ENCODE measurements at regions not wholly inside any gene's neighbourhood (a gene's known extent, or its start where the extent isn't known, plus 50 kb on each side); places are given as distances from the start of the nearest gene placed in this dataset.

DNA sequence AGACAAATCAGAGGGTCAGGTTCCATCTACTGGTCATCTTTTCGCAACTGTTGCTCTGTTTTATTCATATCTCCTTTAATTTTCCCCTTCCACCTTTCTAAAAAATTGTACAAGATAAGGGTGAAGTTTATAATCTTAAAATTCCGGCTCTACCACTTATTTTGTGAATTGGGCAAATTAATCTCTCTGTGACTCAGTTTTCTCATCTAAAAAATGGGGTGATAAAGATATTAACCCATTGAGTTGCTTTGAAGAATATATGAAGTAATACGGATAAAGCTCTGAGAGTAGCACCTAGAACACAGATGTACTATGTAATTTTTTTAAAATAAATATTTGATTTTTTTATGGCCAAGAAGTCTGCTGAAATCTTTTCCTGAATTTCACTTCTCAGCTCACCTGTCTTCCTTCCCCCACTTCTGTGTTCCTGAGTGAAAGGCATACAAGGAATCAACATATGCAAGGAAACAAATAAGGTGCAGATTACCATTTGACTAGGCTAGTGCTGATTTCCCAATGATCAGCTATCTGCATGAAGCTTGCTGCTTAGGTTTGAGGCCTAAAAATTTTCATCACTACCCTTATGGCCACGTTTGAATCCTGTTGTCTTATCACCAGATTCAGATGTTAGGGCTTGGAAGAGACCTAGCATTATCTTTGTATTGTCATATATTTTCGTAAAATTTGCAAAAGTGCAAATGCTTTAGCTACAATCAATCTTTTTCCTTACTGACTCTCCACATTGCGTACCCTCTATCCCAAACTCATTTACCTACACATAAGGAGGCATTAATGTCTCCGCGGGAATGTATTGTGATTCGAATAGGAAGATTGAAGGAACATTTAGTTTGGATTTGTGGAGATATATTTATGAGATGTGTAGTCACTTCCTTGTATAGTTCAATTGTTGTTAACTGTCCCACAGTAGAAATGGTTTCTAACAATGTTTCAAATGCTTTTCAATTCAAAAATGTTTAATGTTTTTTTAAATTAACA lies 718.3 kb upstream of the PTBP2 start:
- no peak for DNase-seq

DNA sequence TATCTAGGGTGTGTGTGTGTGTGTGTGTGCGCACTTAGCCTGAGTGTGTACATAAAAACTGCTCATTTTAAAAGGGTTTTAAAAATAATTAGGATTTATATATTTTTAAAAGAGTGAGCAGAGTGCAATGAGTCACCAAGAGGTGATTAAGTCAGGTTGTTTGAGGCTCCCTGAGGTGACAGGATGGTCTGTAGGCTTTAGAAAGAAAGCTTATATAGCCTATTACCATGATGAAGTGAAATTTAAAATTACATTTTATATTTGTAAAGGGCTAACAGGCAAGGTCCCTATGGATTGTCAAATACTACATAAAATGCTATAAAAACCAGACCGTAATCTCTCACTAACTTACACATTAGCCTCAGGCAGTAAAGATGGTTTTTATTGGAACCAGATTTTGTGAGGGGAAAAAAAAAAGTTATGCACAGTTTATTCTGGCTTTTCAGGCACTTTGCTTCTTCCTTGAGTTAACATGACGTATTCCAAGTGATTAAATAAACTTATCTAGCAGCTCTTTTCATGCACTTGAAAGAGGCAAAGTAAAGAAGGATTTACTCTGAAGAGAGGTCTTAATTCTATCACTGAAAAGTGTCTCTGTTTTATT lies 711.7 kb upstream of the PTBP2 start:
- DNase-seq, result no peak

DNA sequence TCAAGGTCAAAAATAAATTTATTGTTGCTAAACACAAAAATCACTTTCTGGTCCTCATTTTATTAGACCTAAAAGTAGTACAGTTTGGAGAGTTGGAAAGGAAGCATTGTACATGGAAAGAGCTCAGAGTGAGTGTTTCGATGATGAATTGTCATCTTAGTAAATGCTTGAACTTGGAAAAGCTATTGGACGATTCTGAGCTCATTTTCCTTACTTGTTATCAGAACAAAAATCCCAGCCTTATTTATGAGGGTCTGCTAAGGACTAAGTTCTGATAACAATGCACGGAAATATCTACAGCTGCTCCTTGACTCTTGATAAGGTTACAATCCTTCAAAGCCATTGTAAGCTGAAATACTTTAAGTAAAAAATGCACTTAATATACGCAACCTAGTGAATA lies 710.0 kb upstream of the PTBP2 start:
- no peak for DNase-seq

DNA sequence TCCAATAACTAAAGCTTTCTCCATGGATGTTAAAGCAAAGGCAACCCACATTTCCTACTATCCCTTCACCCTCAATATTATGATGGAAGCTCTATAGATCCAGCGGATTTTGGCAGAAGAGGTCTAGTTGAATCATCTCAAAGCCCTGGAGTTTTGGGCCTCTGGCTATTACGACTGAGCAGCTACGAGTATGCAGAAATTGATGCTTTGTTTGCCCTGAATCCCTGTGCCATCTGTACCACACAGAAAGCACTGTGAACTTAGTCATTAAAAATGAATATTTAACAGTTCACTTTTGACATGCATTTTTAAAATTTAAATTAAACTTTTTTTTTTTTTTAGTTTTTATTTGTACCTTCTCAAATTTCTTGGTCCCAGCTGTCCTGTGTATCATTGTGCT lies 705.4 kb upstream of the PTBP2 start:
- DNase-seq, result no peak

DNA sequence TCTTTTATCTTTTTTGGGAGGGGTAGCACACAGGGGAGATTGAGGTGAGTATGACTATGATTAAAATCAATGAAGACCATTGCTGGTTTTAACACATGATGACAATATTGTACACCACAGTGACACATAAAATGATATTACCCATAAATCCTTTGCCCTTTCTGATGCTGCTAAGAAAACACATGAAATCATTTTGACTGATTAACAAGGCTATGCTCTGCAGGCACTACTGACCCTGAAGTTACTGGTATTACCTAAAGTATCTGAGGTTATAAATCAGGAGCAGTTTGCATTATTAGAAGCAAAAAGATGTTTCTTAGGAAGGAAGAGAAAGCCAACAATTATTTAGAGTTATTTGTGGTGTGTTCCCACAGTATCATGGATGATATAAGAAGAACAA lies 701.2 kb upstream of the PTBP2 start:
- no peak for DNase-seq

DNA sequence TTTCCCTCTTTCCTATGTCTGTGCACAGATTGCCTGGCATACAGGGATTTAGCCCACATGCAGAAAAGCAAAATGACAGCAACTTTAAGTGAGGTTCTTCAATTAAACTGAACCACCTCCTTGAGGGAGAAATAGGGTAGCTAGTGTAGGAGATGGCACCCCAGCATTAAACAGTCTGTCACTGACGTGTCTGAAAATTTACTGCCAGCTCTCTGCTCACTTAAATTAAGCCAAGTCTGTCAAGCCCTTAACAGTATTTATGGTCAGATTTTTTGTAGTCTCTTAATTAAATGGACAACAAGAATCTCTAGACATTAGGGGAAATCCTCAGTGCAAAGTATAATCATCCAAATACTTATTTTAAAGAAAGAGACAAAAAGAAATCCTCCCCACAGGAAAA lies 696.5 kb upstream of the PTBP2 start:
- no peak for DNase-seq

DNA sequence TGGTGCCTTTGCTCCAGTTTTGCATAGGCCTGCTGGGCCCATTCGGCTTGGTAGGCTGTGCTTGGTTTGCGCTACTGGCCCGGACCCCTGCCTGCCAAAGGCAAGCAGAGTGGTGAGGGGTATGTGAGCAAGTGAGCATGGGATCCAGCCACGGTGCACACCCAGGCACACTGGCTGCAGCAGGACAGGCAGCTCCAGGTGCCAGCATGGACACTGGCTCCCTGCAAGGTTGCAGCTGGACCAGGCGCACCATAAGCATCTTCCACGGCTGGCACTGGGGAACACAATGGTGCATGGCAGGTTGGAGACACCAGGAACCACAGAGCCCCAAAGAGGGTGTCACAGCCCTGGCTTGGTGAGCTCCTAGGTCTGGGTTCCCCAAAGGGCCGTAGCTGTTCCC lies 693.5 kb upstream of the PTBP2 start:
- no peak for DNase-seq

DNA sequence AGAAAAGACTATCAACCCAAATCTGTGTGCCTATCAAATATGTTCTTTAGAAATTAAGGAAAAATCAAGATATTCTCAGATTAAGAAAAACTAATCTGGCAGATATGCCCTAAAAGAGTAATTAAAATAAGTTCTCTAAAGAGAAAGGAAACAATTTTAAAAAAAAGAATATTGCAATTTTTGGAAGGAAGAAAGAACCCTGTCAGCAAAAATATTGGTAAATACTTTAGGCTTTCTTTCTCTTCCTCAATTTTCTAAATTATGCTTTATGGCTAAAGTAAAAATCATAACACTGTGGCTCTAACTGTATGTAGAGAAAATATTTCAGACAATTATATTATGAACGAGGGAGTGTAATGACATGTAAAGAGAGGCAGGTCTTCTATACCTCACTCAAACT lies 691.3 kb upstream of the PTBP2 start:
- DNase-seq, result no peak

DNA sequence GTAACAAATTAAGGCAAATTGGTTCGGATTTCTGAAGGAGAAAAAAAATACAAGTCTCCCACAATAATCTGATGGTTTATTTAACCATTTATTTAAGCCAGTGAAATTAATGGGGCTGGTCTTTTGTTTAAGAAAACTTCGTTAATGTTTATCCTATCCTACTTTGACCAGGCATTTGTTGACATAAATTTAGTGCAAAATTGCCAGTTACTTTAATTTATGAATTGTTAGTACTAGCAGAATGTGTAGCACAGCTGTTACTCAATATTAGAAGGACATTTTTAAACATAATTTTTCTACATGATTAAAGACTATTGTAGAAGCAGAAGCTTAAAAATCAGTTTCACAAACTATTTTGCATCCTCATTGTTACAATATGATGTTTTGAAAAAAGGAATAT lies 687.6 kb upstream of the PTBP2 start:
- DNase-seq, result no peak

DNA sequence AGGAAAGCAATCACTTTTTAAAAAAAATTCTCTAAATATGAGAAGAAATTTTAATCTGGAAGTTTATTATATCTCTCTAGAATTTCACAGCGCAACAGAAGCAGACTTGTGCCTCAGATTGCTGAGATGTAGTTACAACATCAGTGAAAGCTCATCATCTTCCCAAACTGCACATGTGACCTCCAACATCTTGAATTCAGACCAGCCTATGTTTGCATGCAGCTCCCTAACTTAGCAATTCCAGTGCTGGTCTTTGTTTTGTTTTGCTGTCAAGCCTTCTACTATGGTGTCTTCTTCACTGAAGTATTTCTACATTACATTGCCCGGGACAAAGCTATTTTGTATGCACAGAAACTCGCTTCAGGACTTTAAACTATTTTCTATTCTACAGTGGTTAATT lies 684.8 kb upstream of the PTBP2 start:
- no peak for DNase-seq

DNA sequence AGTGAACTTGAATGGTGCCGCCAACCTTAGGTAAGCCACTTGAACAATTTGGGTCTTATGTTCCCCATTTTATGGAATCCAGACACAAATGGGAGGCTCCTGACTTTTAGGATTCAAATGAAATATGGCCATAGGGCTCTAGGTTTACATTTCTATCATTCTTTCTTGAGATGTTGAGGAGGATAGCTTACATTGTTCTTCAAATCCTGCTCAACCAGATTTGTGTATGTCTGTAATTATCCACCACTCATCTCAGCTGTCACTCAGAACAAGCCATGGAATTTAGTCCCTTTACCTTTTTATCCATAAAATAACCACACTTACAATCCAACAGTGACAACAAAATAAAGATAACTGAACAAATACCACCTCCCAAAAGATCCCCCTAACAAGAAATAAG lies 682.9 kb upstream of the PTBP2 start:
- no peak for DNase-seq

DNA sequence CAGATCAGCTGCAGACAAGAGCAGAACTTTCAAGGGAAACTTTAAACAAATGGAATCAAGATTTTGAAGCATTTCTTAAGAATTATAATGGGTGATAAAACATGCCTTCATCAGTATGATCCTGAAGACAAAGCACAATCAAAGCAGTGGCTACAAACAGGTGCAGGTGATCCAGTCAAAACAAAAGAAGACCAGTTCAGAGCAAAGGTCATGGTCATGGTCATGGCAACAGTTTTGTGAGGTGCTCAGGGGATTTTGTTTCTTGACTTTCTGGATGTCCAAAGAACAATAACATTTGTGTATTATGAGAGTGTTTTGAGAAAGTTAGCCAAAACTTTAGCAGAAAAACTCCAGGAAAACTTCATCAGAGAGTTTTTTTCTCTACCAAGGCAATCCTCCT lies 681.7 kb upstream of the PTBP2 start:
- no peak for DNase-seq

DNA sequence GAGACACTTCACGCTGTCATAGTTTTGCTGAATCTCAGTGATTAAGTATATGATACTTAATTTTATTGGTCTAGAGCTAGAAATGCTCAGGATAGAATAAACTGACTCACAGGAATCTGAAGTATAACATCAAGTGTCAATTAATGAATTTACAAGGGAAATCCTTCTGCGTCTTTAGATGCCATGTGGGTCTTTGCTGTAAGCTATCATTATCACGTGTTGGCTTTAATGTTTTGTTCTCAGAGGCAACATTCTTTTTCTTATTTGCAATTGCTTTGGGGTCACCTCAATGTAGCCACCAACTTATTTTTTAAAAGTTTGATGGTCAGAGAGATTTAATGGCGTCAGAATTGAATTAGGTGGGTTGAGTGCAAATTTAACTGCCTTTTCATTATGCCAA lies 680.1 kb upstream of the PTBP2 start:
- no peak for DNase-seq

DNA sequence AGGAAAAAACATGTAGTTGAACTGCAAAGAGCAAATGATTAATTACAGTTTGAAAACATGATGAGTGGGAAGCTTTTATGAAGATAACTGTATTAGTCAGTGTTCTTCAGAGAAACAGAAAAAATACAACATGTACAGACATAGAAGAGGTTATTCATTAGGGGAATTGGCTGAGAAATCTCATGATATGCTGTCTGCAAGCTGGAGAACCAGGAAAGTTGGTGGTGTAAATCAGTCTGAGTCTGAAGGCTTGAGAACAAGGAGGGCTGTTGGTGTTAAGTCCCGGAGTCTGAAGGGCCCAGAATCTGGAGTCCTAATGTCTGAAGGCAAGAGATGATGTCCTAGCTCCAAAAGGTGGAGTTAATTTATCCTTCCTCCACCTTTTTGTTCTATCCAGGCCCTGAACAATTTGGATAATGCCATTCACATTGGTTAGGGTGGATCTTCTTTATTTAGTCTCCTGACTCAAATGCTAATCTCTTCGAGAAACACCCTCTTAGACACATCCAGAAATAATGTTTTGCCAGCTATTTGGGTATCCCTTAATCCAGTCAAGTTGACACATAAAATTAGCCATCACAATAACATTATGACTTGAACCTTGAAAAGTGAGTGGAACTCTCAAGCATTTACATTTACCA lies 672.9 kb upstream of the PTBP2 start:
- no peak for DNase-seq

DNA sequence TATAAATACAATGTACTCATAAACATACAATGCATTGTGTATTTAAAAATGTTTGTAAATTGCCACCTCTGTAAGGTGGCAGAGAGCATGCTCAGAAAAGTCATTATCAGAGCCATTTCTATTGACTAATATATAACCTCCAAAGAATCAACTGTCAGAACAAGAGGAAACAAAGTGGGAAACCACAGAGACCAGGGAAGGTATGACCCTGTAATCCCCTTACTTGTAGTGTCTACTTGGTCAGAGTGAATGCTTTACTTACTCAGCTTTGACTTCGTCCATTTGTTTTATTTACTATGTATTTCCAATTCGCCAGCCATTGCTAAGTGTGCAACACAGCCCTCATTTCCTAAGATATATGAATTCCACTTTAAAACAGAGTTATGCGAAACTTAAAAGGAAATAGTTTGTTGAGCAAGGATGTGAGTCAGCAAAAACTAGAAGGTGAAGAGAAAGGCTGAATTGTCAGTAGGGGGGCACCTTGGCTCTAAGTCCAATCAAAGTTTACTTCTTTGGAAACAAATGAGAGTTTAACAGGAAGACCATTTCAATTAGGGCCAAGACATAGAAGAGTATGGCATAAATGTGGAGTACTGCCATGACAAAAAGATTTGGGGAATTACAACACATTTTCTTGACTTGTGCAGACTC lies 671.7 kb upstream of the PTBP2 start:
- no peak for DNase-seq

DNA sequence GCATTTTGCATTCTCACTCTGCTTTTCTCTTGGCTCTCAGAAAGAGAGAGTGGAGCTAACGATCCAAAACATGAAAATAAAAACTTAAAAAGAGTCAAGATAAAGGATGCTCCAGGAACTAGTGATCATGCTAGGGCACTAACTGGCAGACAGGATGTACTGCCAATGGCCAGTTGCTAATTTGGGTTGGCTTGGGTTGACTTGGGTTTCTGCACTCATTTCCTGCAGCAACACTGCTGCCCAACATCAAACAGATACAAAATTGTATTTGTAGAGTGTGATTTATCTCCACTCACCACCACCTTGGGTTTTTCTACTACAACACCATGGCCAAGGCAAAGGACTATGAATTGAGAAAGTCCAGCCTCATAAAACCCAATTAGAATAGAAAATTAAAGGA lies 662.3 kb upstream of the PTBP2 start:
- no peak for DNase-seq

DNA sequence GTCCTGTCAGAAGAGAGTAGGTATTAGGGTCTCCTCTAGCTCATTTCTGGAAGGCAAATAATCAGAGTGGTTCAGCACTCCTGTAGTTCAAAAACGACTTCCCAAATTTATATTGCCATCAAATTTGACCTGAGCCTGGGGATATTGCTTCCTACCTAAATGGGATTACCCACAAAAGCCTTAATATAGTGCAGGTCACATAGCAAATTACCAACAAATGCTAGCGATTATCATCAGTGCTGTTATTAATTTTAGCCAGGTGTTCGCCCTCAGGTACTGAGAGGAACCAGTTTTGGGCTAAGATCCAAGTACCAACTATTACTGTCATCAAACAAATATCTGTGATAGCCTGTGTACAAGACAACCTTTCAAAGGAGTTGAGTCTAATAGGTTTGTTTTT lies 661.8 kb upstream of the PTBP2 start:
- DNase-seq, result no peak

DNA sequence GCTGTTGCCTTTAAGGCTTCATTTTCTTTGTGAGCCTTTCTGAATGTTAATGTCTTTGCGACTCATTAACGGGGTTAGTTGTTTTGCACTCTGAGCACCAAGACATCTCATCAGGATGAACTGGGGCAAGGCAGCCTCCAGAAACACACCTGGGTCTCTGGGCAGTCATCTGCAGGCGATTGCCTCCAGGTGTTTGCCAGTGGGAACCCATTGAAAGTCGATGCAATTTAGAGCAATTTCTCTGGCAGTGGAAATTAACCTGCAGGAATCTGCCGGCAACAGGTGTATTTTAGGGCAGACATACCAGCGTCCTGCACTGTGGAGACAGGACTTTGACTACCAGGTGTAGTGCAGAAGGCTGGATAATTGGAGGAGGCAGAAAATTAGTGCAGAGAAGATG lies 661.0 kb upstream of the PTBP2 start:
- DNase-seq, result peak; percentile 3

DNA sequence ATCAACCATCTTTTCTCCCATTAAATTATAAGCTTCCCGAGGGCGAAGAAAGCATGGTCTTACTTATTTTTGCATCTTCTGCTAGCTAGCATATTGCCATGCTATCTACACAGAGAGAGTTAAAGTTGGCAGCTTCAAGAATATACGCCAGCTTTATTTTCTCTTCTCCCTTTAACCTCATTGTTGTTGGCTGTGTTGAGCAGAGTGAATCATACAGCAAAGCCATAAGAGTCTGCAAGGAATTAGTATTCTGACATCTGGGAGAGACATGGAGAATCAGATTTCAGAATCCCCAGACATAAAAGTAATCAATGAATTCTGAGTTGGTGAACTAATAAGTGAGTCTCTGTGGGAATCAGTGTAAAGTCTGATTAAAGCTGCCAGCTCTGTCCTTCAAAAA lies 649.6 kb upstream of the PTBP2 start:
- no peak for DNase-seq

DNA sequence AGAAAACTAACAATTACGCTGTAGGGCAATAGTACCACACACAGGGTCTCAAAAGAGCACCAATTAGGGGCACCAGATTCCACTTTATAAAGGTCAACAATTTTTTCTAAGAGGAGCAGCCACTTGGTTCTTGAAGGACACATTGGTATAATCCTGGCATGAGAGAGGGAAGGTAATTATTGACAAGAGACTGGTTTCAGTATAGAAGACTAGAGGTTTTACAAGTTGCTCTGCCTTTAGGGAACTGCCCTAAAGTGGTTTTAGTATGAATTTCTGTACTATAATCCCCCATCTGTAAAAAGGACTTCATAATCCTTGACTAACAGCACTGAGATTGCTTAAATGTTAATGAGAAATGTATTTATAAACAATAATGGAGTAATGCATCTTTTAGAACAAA lies 648.5 kb upstream of the PTBP2 start:
- DNase-seq, result no peak

DNA sequence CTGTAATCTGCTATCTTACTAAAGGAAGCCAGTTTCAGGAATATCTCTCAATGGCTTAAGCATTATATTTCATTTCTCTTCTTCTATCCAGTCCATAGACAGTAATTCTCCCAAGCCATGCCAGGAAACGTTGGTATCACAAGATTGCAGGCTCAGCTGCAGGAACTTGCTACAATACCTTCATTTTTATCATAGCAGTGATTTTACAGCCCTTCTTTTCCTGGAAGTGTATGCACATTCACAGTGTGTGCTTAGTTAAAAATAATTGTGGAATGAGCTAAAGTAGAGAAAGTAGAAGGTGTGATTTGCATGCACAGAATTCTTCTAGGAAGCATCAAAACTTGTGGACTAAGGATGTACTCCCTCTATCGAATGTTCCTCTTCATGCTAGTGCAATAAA lies 647.2 kb upstream of the PTBP2 start:
- DNase-seq, result no peak

DNA sequence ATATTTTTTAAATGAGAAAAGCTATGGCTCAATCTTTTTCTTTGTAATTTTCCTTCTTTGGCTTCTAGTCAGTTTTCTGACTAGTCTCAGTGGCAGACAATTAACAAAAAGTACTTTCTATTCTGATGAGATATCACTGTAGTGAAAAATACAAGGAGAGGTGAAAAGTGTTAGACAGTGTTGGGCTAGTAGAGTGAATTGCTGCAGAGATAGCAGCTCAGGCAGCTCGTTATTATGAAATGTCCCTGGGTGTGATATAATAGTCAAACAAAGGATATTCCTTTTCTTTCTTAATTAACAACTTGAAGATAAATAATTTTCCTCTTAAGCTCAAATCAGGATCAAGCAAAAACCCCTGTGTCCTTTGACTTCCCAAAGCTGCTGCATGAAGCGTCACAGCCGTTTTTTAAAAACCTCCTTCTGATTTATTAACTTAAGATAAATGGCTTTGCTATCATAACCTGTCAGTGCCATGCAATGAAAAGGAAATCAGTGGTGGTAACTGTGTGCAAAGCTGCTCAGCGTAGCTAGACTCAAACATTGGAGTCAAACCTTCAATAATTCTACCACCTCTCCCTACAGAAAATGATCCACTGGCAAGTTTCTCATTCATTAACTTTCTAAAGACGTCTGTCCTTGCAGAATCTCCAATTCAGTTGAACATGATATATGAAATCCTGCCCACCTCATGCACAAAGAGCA lies 646.6 kb upstream of the PTBP2 start:
- DNase-seq, result no peak

Measured in left kidney (tissue), 1 donor.